Panc1 (cell line): ENCODE measurements at regions not wholly inside any gene's neighbourhood (a gene's known extent, or its start where the extent isn't known, plus 50 kb on each side); places are given as distances from the start of the nearest gene placed in this dataset.

Experiments used
- ATAC-seq: fragments of 200-7000 bp; cut with Tn5 transposase; 2 replicates; pipeline ENCODE4 v1.9.1; 2020; ENCODE audit warnings: mild to moderate bottlenecking, moderate library complexity
- BruUV-seq: library from RNA; stranded (reverse); fragments of 400-500 nt; replicated peaks from 2 replicates; lab custom pipeline; 2021; lab: Mats Ljungman, UMichigan
- CTCF ChIA-PET: fragments of 300-600 bp; sonication (Branson Sonifier 250); formaldehyde crosslinking; loops from one replicate; lab custom pipeline; 2022; ENCODE audit warnings: antibody characterized with exemption; lab: Charles Lee
- POLR2A ChIA-PET: fragments of 300-600 bp; sonication (Branson Sonifier 250); formaldehyde crosslinking; loops from one replicate; lab custom pipeline; 2022; ENCODE audit warnings: antibody characterized with exemption; lab: Charles Lee
- DNase-seq: peaks from one replicate; pipeline ENCODE4 v3.0.0-alpha.2; 2010; ENCODE audit warnings: low read depth, low spot score
- H3K27ac ChIP-seq: 2 replicates; pipeline ENCODE4 v1.5.1; 2011; ENCODE audit warnings: mild to moderate bottlenecking, low read length, inconsistent platforms
- H3K27me3 ChIP-seq: fragments of 200-500 bp; sonication (Bioruptor generic); 2 replicates; pipeline ENCODE4 v1.6.0; 2014; ENCODE audit warnings: low read length, inconsistent platforms; ENCODE audit not compliant: control insufficient read depth, insufficient read depth
- H3K36me3 ChIP-seq: fragments of 200-500 bp; sonication (Bioruptor generic); 2 replicates; pipeline ENCODE4 v1.5.1; 2014; ENCODE audit warnings: inconsistent platforms, mild to moderate bottlenecking, low read length, moderate library complexity; ENCODE audit not compliant: control insufficient read depth, insufficient read depth
- H3K4me1 ChIP-seq: 2 replicates; pipeline ENCODE4 v1.5.1; 2011; ENCODE audit warnings: inconsistent platforms, mild to moderate bottlenecking, low read length, moderate library complexity; ENCODE audit not compliant: control insufficient read depth, insufficient read depth
- H3K4me3 ChIP-seq, 2 experiments: 2 replicates each; pipeline ENCODE4 v1.5.1; 2011 to 2012; ENCODE audit warnings: low read depth in 2 of 2, low read length in 2 of 2, mild to moderate bottlenecking in 2 of 2, inconsistent platforms in 1 of 2, moderate library complexity in 1 of 2
- H3K9me3 ChIP-seq: fragments of 200-500 bp; sonication (Bioruptor generic); 2 replicates; pipeline ENCODE4 v1.5.1; 2014; ENCODE audit warnings: low read depth, mild to moderate bottlenecking, inconsistent platforms, low read length, moderate library complexity; ENCODE audit not compliant: control insufficient read depth, insufficient read depth
- POLR2AphosphoS5 ChIP-seq: IDR thresholded peaks from 2 replicates; pipeline ENCODE4 v1.6.1; 2012; ENCODE audit warnings: mild to moderate bottlenecking, low read depth, low read length, moderate library complexity
- SIN3A ChIP-seq: IDR thresholded peaks from 2 replicates; pipeline ENCODE4 v1.6.1; 2012; ENCODE audit warnings: low read depth, mild to moderate bottlenecking, low read length, moderate library complexity, borderline replicate concordance; ENCODE audit not compliant: insufficient read depth
- TCF7L2 ChIP-seq: IDR thresholded peaks from 2 replicates; pipeline ENCODE4 v1.6.1; 2011; ENCODE audit warnings: mild to moderate bottlenecking, low read depth, low read length, inconsistent platforms
- in situ Hi-C: cut with HindIII; loops from 2 replicates; pipeline ENCODE4 v1.10.0; 2016; ENCODE audit warnings: low sequenced_read_pairs, low pct_unique_long_range_greater_than_20kb
- intact Hi-C: fragments of 100-400 bp; cut with micrococcal nuclease; formaldehyde crosslinking; loops from one replicate; pipeline ENCODE4 v1.10.0; 2022; ENCODE audit not compliant: unreplicated experiment
- TF ChIP-seq, protein P1 (sequence below): fragments of 450-650 bp; IDR thresholded peaks from 2 replicates; pipeline ENCODE4 v1.5.1; 2017; ENCODE audit warnings: mild to moderate bottlenecking
- TF ChIP-seq, protein P2 (sequence below), 2 experiments: IDR thresholded peaks; 2 replicates each; pipeline ENCODE4 v1.6.1; 2011 to 2012; ENCODE audit warnings: low read depth in 2 of 2, control low read depth in 1 of 2, low read length in 1 of 2, mild to moderate bottlenecking in 1 of 2, moderate library complexity in 1 of 2; ENCODE audit not compliant: insufficient read depth in 1 of 2

DNA sequence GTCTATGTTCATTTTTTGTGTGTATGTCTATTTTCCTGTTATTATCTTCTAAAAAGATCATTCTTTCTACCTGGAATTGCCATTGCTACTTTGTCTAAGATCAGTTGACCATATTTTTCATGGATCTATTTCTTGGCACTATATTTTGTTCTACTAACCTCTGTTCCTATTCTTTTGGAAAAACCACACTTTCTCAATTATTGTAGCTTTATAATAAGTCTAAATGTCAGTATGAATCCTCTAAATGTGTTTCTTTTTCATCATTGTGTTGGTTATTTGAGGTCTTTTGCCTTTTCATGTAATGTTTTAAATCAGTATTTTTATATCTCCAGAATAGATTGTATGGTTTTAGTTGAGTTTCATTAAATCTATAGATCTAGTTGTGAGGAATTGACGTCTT lies 798.3 kb downstream of the FAT4 start:
- Histone ChIP-seq H3K27ac (no peak overlapping the region), H3K4me1 (no peaks in the 10 kb centered on the region), H3K36me3 (no peaks in the 10 kb centered on the region), H3K9me3 (no peaks in the 10 kb centered on the region), H3K4me3 (no peak overlapping the region), H3K27me3 (no peaks in the 10 kb centered on the region)
- CTCF ChIA-PET, result no interaction called here
- TF ChIP-seq TCF7L2 (no peak), POLR2AphosphoS5 (no peak), SIN3A (no peak)
- TF ChIP-seq, protein P1, sequence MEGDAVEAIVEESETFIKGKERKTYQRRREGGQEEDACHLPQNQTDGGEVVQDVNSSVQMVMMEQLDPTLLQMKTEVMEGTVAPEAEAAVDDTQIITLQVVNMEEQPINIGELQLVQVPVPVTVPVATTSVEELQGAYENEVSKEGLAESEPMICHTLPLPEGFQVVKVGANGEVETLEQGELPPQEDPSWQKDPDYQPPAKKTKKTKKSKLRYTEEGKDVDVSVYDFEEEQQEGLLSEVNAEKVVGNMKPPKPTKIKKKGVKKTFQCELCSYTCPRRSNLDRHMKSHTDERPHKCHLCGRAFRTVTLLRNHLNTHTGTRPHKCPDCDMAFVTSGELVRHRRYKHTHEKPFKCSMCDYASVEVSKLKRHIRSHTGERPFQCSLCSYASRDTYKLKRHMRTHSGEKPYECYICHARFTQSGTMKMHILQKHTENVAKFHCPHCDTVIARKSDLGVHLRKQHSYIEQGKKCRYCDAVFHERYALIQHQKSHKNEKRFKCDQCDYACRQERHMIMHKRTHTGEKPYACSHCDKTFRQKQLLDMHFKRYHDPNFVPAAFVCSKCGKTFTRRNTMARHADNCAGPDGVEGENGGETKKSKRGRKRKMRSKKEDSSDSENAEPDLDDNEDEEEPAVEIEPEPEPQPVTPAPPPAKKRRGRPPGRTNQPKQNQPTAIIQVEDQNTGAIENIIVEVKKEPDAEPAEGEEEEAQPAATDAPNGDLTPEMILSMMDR, result no peak
- in situ Hi-C loops, result no loop called here
- no peak for DNase-seq
- no TSS peak for BruUV-seq
- ATAC-seq, result no peak
- POLR2A ChIA-PET, result no interaction called here
- intact Hi-C loops, result no loop called here

DNA sequence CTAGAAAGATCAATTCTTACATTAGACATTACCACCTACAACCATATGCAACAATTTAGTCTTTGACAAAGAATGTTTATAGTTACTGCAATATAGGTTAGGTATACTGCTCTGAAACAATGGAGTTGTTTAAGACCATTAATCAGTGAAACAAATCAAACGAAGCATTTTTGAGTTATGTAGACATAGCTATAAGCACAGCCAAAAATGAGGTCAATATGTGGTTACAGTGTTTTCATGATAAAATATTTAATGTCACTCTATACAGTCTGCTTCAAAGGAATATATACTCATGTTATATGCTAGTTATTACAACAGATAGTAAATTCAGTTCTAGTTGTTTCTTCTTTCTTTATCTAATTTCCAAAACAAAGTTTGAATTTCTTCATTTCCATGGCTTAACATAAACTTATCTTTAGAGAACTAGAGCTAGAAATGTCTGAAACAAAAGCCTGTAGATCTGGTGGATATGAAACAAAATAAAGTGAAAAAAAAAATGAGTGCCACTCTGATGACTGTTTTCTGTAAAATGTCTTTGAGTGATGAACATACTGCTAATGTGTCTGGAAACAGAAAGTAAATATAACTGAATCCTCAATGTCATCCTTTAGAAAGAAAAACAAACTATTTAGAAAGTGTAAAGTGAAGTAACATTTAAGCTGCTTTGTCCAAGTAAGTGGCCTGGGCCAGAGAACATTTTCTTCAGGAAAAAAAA lies 809.0 kb downstream of the FAT4 start:
- intact Hi-C loops, result no loop called here
- DNase-seq (no peak), ATAC-seq (no peak)
- BruUV-seq, result no TSS peak
- H3K9me3 ChIP-seq, result no peaks in the 10 kb centered on the region
- no peaks in the 10 kb centered on the region for H3K4me1 ChIP-seq
- TF ChIP-seq, protein P2, sequence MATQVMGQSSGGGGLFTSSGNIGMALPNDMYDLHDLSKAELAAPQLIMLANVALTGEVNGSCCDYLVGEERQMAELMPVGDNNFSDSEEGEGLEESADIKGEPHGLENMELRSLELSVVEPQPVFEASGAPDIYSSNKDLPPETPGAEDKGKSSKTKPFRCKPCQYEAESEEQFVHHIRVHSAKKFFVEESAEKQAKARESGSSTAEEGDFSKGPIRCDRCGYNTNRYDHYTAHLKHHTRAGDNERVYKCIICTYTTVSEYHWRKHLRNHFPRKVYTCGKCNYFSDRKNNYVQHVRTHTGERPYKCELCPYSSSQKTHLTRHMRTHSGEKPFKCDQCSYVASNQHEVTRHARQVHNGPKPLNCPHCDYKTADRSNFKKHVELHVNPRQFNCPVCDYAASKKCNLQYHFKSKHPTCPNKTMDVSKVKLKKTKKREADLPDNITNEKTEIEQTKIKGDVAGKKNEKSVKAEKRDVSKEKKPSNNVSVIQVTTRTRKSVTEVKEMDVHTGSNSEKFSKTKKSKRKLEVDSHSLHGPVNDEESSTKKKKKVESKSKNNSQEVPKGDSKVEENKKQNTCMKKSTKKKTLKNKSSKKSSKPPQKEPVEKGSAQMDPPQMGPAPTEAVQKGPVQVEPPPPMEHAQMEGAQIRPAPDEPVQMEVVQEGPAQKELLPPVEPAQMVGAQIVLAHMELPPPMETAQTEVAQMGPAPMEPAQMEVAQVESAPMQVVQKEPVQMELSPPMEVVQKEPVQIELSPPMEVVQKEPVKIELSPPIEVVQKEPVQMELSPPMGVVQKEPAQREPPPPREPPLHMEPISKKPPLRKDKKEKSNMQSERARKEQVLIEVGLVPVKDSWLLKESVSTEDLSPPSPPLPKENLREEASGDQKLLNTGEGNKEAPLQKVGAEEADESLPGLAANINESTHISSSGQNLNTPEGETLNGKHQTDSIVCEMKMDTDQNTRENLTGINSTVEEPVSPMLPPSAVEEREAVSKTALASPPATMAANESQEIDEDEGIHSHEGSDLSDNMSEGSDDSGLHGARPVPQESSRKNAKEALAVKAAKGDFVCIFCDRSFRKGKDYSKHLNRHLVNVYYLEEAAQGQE (IDR thresholded peaks at IDR 0.05; ENCODE audit: insufficient read depth in 1 of 2, low read depth in 2 of 2, low read length in 1 of 2), result no peak
- no peak for TF ChIP-seq TCF7L2
- TF ChIP-seq POLR2AphosphoS5, result no peak
- TF ChIP-seq, protein P1, result no peak
- no peak for TF ChIP-seq SIN3A
- H3K27ac ChIP-seq, result no peak overlapping the region
- H3K36me3 ChIP-seq, result no peaks in the 10 kb centered on the region
- in situ Hi-C loops, result no loop called here
- CTCF ChIA-PET, result no interaction called here
- POLR2A ChIA-PET, result no interaction called here
- no peaks in the 10 kb centered on the region for H3K27me3 ChIP-seq
- H3K4me3 ChIP-seq, result no peak overlapping the region
